ENCODE measurements at regions not wholly inside any gene's neighbourhood (a gene's known extent, or its start where the extent isn't known, plus 50 kb on each side); places are given as distances from the start of the nearest gene placed in this dataset.
A peak's percentile ranks its signal among the peaks of the same experiment; 100 is the strongest.

DNA sequence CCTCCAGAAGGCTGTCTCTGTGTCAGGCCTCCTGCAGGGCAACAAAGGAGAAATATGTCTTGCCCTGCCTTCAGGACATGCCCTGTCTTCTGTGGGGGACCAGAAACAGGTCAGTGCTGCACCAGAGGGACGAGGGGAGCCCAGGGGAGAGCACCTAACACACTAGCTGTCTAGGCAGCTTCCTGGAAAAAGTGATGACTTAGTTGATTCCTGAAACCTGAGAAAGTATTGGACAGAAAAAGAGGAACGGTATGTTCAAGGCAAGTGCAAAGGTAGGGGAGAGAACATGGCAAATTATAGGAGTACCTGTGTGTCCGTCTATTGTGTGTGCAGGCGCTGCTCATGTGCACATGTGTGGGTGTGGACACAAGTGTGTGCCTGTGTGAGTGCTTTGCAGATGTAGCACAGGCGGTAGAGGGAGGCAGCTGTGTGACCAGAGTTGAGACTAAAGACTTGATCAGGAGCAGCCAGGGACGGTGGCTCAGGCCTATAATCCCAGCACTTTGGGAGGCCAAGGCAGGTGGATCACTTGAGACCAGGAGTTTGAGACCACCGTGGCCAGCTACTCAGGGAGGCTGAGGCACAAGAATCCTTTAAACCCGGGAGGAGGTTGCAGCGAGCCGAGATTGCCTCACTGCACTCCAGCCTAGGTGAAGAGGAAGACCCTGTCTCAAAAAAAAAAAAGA, 119.5 kb downstream of the GYPC start:
- DNase-seq: no peak

DNA sequence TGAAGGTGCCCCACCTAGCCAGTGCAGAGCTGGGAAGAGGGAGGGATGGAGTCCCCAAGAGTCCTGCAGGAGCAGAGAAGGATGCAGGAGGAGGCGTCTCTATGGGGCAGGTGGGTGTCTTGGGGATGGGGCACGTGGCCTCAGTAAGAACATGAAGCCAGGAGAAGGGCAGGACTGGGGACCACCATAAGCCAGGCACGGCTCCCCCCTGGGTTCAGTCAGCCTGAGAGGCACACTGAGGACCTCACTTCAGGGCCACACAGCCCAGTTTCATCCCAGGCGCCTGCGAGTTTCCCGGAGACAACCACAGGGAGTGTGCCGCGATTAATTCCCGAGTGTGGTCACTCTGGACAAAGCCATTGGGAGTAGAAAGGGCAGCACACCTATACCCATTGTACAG, 120.3 kb downstream of the GYPC start:
- no peak for DNase-seq

DNA sequence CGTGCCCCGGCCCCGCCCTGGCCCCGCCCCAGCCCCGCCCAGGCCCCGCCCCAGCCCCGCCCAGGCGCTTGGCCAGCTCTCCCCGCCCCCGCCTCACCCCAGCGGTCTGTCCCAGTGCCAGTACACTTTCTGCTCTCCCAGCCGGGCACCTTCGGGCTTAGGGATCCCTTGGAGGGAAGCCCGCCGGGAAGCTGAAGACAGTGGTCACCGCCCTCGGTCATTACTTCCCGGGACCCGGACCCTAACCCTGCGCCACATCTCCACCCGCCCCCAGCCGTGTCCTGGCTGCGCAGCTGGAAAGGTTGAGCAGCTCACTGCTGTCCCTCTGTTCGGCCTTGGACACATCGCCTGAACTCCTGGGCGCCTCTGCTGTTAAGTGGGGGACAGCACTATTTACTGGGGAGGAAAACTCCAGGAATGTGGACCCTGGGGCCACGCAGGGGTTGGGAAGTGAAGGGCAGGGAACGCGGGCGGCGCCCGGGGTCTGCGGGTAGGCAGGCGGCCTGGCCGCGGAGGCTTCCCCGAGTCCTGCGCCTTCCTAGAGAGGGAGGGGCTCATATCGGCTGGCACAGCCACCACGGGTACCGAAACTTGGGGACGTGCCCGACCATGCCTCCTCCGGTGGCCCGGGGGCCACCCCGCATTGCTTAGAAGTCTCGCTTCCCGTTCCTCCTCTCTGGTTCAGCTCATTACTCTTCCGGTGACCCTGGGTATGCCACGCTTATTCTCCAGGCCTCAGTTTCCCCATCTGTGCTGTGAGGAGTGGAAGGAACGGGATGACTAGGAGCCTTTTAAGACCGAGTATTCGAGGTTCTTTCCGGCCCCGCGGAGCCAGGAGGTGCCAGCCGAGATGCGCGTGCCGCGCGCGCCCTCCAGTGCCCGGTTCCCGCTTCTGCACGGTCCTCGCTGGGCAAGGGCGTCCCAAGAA, 121.0 kb downstream of the GYPC start:
- peak; percentile 48 to 57 for DNase-seq

DNA sequence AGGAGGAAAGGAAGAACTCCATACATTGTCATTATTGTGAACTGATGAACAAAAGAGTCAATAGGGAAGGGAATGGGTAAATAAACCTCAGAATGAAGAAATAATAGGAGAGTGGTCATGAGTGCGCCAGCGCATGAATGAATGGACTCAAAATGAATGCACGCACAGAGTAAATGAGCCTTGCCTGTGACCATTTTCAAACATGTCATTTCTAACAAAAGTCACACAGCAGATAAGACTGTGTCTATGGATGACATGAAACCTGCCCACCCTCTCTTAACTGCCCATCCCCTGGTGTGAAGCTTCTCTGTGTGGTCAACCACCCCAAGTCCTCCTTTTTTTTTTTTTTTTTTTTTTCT, 121.1 kb upstream of the TEX51 start:
- no peak for DNase-seq

DNA sequence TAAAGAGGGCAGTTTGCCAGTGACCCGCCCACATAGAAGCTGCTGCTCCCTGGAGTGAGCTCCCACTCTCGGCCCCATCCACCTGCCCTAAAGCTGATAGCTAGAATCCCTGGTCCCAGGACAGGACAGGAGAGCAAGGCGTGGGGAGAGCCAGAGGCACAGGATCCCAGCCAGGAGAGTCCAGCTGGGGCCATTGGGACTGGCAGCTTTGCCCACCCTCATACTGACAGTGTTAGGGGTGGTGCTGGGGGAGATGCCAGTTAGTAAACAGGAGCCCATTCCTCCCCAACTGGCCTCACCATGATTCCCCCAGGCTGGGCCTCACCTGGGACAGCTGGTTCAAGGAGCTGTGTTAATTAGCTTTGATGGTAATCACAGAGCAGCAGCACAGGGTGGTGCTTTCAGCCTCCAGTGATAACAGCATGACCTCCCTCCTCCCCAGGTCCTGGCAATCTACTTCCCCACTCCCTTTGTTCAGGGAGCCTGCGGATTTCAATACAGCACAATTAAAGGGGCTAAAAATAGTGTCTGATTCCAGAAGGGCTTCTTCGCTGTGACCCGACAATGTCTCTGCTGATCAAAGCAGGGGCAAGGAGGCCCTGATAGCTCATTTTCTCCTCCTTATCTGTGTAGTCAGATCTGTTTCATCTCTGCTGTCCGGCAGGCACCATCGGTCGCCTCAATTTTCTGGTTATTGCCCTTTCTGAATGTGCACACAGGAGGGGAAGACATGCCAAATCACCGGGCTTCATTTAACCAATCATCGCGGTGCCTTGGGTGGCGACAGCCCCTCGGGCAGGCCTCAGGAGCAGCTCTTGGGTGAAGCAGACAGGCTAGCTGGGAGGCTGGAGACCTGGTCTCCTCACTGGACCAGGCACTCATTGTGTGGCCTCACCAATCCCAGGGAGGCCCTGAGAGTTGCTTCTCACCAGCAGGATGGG, 119.9 kb upstream of the TEX51 start:
- no peak for DNase-seq

DNA sequence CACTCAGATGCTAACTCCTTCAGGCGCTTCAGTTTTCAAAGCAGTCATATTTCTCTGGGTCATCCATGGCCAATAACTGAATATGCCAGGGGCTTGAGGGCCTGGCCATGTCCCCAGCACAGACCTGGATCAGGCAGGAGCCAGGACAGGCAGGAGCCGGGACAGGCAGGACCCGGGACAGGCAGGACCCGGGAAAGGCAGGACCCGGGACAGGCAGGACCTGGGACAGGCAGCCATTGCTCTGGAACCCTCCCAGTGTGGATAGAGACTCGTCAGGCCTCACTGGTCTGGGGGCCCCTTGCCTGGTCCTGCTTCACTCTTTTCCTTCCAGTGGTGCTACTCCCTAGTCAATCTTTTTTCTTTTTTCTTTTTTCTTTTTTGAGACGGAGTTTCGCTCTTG, 117.5 kb upstream of the TEX51 start:
- DNase-seq: no peak

DNA sequence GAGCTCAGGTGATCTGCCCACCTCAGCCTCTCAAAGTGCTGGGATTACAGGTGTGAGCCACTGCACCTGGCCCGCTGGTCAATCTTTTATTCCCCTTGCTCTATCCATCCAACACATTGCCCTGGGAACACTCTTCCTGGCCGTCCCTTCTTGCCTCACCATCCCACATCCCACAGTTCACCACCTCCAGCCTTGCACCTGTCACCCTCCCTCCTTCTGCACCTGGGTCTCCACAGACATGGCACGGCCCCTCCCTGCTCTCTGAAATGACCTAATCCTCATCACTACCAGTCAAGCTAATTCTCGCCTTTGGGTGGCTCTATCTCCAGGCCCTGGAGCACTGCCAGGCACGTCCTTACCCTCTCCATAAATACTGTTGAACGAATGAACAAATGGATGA, 116.9 kb upstream of the TEX51 start:
- no peak for DNase-seq

DNA sequence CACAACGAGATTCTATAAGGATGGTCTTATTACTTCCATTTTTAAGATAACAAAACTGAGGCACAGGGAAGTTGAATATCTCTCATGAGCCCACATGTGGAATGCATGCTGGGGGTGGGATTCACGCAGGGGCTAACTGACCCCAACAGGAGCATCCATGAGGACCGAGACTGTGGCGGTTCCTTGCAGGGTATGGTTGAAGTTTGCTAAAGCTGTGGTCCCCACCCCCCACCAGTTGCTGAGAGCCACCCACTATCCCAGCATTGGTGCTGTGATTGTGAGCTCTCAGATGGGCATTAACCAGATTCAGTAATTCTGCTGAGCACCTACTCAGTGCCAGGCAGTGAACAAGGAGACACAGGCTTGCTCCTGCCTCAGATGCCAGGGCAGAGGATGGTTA, 116.0 kb upstream of the TEX51 start:
- DNase-seq: no peak

DNA sequence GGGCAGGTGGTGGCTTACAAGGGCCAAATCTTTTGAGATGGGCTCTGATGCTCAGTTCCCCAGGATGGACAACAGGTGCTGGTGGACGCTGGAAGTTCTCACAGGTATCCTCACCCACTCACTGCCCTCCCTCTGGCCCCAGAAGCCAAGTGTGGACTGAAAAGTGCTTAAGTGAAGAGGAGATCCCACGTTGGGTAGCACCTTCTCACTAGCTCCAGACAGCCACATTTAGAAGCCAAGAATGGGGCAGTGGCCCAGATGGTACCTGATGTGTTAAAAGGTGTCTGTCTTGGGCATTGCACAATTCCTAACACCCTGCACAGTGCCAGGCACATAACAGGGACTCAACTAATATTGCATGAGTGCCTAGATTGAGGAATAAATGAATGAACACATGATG, 115.3 kb upstream of the TEX51 start:
- no peak for DNase-seq

DNA sequence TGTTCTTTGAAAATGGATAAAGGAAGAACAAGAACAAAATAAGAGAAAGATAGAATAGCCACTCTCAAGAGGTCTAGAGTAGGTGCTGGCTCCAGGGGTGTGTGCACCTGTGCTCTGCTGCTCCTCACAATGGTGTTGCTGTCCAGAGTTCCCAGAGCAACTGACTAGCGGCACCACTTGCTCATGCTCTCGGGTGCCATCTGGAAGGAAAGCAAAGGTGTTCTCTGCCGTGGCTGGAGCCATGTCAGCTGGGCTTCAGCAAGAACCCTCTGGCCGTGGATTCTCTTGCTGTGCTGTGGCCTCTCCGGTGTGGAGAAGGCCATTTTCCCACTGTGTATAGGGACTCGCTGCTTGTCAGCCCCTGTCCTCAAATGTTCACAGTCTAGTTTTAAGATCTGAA, 114.6 kb upstream of the TEX51 start:
- no peak for DNase-seq

DNA sequence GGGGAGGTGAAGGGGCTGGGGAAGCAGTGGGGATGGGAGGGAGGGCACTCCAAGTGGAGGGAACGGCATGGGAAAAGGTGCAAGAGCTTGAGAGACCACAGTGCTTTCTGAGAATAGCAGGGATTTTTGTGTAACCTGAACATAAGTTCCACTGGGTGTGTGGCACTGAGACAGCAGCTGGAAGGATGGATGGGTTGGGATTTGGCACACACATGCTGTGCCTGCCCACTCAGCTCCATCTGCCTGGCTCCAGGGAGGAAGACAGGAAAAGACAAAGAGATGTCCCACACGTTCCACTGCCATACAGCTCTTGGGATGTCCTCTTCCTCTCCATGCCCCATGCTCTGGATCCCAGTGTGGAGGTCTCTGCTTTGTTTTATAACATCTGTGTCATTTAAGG, 114.1 kb upstream of the TEX51 start:
- no peak for DNase-seq

DNA sequence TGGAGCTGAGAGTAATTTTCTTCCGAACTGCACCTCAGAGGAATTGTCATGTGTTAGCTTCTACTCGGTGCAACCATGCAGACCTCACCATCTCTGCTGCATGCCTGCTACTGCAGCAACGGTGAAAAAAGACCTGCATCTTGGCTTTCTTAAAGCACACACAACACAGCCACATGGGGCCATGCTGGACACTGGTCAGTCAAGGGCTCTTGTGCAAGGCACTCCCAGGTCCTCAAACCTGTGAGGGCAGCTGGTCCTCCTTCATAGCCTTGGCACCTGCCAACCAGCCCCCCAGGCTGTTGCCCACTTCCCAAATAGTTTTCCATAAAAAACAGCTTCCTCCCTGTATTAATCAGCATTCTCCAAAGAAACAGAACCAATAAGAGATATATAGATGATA, 113.5 kb upstream of the TEX51 start:
- DNase-seq: no peak

DNA sequence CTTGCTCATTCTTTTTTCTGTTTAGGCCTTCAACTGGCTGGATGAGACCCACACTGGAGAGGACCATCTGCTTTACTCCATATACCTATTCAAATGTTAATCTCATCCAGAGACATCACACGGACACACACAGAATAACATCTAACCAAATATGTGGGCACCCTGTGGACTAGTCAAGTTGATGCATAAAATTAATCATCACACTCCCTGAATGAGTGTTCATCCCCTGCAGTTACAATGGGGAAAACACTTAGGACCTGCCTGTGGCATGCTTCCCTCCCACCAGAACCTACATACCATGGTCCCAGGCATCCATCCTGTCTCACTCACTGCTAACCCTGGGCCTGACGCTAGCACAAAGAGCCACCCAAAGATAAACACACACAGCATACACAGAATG, 112.8 kb upstream of the TEX51 start:
- no peak for DNase-seq

DNA sequence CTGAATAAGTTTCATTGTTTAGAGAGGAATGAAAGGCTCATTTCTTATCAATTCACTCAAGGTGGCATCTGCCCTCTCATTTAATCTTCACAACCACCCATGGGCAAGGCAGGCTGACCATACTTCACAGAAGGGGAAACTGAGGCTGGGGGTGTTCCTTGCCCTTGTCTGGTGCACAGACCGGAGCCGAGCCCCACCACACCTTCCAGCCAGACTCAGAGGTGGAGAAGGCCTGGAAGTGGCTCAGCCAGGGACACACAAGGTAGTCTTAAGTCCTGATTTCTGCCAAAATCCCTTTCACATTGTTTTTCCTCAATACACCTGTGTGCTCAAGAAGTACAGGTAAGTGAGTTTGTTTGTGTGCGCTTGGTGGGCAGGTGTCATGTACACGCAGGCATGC, 111.9 kb upstream of the TEX51 start:
- DNase-seq: no peak

DNA sequence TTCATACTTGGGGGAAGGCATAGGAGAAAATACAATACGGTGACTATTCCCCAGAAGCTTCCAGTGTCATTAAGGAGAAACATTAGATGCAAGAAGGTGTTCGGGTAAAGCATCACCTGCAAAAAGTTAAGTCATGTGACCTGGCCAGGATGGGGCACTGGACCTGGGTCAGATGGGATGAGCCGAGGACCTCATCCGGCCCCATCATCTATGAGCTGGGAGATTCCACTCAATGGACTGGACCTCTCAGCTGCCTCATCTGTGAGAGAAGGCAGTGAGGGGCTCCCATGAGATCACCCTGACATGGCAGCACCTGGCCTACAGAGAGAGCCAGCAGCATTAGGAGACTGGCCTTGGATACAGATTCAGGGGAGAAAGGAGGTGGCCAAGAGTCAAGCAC, 111.4 kb upstream of the TEX51 start:
- no peak for DNase-seq

DNA sequence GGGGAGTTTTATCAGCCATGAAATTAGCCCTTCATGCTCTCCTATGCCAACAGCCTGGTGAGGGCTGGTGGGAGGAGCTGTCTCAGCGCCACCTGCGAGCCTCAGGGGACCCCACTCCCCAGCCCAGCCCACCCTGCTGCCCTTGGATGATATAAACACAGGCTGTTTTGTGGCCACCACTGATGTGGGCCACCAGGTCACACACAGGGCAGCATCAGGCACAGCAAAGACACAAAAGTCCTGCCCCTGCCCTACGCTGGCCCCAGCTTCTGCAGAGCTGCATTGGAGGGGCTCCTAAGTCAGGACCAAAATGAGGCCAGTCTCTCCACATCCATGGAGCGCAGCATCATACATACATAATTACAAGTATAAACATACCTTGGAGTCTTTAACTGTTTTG, 110.6 kb upstream of the TEX51 start:
- DNase-seq: no peak

DNA sequence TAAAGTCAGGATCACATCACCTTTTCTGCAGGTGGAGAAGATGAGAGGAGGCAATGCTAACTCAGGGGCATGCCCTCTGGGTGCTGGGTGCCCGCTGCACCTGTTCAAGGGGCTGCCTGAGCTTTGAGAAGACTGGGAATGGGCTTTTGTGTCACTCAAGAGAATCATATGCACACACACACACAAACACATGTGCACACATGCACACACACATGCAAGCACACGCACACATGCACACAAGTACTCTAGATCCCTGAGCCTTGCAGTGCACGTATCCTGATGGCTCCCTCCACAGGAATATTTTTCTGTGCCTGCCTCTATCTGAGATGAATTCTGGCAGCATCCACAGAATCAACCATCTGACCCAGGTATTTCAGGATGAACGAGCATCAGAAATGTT, 110.0 kb upstream of the TEX51 start:
- no peak for DNase-seq

DNA sequence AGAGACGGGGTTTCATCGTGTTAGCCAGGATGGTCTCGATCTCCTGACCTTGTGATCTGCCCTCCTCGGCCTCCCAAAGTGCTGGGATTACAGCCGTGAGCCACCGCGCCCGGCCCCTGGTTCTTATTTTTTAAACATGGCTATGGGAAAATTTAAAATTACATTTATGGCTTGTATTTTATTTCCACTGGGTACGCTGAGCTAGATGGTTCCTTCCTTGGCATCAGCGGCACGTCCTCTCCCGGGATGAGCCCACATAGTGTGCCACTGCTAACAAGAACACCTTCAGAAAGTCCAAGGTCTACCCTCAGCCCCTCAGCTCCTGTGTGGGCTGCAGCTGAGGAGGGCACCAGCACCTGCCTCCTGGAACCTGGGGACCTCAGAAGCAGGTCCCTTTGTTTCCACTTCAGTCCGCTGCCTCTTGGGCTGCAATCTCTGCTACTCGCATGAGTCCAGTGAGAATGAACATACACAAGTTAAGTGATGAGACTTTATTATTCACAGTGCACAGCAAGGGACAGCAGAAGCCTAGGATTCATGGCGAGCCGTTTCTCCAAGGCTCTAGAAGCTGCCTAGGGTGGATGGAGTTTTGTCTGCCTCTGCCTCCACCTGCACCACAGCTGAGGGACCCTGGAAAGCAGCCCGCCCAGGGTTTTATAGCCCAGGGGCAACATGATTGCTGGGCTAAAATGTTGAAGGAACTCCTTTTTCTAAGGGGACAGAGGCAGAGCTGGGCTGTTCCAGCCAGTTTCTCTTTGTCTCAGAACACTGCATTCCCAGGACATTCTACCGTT, 107.5 kb upstream of the TEX51 start:
- DNase-seq: no peak

DNA sequence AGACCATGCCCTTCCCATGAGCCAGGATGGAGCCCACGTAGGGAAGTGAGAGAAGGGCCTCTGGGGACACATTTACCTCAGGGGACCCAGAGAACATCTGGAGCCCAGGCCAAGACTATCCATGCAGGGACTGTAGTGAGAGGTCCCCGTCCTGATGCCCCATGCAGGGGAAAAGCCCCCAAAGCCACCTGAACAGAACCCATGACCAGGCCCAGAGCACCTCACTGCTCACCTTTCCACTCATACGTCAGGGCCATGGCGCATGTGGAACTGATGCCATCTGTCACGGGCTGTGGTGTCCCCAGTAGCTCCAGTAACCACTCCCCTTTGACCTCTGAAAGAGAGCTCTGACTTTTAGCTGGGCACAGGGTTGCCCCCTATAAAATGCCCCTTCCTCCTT, 106.5 kb upstream of the TEX51 start:
- no peak for DNase-seq

DNA sequence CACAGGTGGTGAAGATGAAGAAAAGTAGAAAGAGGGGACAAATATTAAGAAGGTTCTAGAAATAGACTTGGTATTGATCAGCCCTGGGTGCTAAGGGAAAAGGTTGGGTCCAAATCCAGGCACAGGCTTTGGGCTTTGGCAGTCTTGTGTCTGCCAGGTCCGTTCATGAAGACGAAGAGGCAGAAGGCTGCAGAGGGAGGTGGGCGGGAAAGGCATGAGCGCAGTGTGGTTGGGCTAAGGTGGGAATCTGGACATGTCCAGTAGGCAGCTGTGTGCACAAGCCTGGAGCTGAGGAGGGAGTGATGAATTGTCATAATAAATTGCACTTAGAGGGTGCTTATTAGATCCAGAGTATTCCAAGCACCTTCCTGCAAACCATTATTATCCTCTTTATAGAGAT, 105.7 kb upstream of the TEX51 start:
- no peak for DNase-seq

DNA sequence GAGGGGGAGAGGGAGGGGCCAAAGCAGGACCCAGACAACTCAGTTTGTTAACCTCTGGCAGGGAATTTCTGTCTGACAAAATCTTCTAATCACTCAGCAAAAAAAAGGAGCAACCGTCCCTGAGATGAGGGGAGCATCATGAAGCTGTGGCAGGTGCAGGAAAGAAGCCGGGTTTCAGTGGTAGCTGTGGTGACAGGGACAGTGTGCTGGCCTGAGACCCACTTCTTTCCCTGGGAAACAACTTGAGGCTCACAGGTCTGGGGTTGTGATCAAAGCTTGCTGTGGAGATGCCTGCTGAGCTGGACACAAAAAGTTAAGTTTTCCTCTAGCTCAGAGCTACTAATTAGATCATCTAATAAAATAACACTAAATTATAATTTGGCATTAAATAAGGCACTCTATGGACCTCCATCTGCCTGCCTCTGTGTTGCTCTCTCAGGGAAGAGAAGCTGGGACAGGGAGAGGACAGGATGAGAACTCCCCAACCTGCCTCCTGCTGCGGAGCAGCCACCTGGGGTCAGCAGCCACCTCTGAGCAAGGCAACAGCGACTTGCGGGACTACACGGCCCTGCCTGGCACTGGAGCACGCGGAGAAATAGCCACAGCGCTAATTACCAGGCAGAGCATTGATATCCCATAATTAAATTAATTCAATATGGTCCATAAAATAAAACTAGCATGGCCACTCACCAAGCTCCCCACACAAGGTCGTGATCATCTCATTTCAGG, 104.6 kb upstream of the TEX51 start:
- no peak for DNase-seq

DNA sequence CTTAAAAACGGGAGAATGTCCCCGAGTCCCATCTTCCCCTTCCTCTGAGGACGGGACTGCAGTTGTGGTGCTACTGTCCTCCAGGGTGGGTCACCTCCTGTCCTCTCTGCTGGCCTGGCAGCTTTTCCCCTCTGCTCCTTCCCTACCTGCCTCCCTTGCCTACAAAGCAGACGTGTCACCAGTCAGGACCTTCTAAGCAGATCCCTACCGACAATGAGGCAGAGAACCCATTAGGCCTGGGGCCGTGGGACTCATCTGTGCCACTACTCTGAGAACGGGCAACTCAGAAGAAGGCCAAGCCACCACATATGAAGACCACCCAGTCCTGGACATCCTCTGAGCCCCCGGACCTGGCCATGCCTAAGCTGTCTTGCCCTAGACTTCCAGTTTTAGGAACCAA, 103.0 kb upstream of the TEX51 start:
- no peak for DNase-seq

Measured in bone marrow (tissue), 2 donors.